GM18505 (cell line): ENCODE measurements at regions not wholly inside any gene's neighbourhood (a gene's known extent, or its start where the extent isn't known, plus 50 kb on each side); places are given as distances from the start of the nearest gene placed in this dataset.

ENCODE experiments used
- ATAC-seq: cut with Tn5 transposase; IDR thresholded peaks from one replicate; pipeline ENCODE4 v1.9.1; 2021; ENCODE audit not compliant: unreplicated experiment
- POLR2A ChIP-seq: IDR thresholded peaks from 4 replicates; pipeline ENCODE4 v1.6.1; 2011; ENCODE audit warnings: borderline replicate concordance; ENCODE audit not compliant: insufficient read depth, insufficient read length; ENCODE audit errors: extremely low read depth

GRCh38 chr16:51698647-51699046 is 547.6 kb upstream of the SALL1 start:
- no peak for TF ChIP-seq POLR2A
- ATAC-seq: no peak

GRCh38 chr16:51697454-51697853 is 546.4 kb upstream of the SALL1 start:
- TF ChIP-seq POLR2A: no peak
- no peak for ATAC-seq

GRCh38 chr16:51696376-51696775 is 545.3 kb upstream of the SALL1 start:
- TF ChIP-seq POLR2A: no peak
- ATAC-seq: no peak

- ATAC-seq: no peak
- TF ChIP-seq POLR2A: no peak
Observed at GRCh38 chr16:51691109-51691508, 540.0 kb upstream of the SALL1 start.

- ATAC-seq: no peak
- no peak for TF ChIP-seq POLR2A
Observed at GRCh38 chr16:51685498-51685897, 534.4 kb upstream of the SALL1 start.

- no peak for ATAC-seq
Observed at GRCh38 chr16:51683882-51684281, 532.8 kb upstream of the SALL1 start.

GRCh38 chr16:51682905-51683304 is 531.8 kb upstream of the SALL1 start:
- no peak for TF ChIP-seq POLR2A
- no peak for ATAC-seq

More at GRCh38 chr16:51683882-51684281, 532.8 kb upstream of the SALL1 start:
- TF ChIP-seq POLR2A: no peak

GRCh38 chr16:51674615-51675014 is 523.5 kb upstream of the SALL1 start:
- no peak for TF ChIP-seq POLR2A

GRCh38 chr16:51670527-51670926 is 519.5 kb upstream of the SALL1 start:
- no peak for ATAC-seq

More at GRCh38 chr16:51674615-51675014, 523.5 kb upstream of the SALL1 start:
- ATAC-seq: no peak

GRCh38 chr16:51666821-51667220 is 515.8 kb upstream of the SALL1 start:
- ATAC-seq: no peak
- no peak for TF ChIP-seq POLR2A

More at GRCh38 chr16:51670527-51670926, 519.5 kb upstream of the SALL1 start:
- no peak for TF ChIP-seq POLR2A

- ATAC-seq: no peak
- no peak for TF ChIP-seq POLR2A
Observed at GRCh38 chr16:51666074-51666473, 515.0 kb upstream of the SALL1 start.

GRCh38 chr16:51665436-51665998 is 514.4 kb upstream of the SALL1 start:
- no peak for TF ChIP-seq POLR2A
- no peak for ATAC-seq

GRCh38 chr16:51658531-51658930 is 507.5 kb upstream of the SALL1 start:
- no peak for TF ChIP-seq POLR2A
- no peak for ATAC-seq

- ATAC-seq: no peak
- no peak for TF ChIP-seq POLR2A
Observed at GRCh38 chr16:51657848-51658247, 506.8 kb upstream of the SALL1 start.

GRCh38 chr16:51655249-51655648 is 504.2 kb upstream of the SALL1 start:
- no peak for ATAC-seq

GRCh38 chr16:51651061-51651466 is 500.0 kb upstream of the SALL1 start:
- no peak for TF ChIP-seq POLR2A
- no peak for ATAC-seq

More at GRCh38 chr16:51655249-51655648, 504.2 kb upstream of the SALL1 start:
- no peak for TF ChIP-seq POLR2A

- TF ChIP-seq POLR2A: no peak
- no peak for ATAC-seq
Observed at GRCh38 chr16:51649631-51650030, 498.6 kb upstream of the SALL1 start.
